H9 (cell line): ENCODE measurements at regions not wholly inside any gene's neighbourhood (a gene's known extent, or its start where the extent isn't known, plus 50 kb on each side); places are given as distances from the start of the nearest gene placed in this dataset.
A peak's percentile ranks its signal among the peaks of the same experiment; 100 is the strongest.

Experiments
- DNase-seq: peaks from one replicate; pipeline ENCODE4 v3.0.0-alpha.2; 2017
- H2AFZ ChIP-seq: one replicate; pipeline ENCODE4 v1.6.1; 2013; ENCODE audit warnings: mild to moderate bottlenecking, low read length, control low read depth, moderate library complexity
- H2AK5ac ChIP-seq: 2 replicates; pipeline ENCODE4 v1.6.1; 2013; ENCODE audit warnings: low read length, control low read depth, mixed read lengths; ENCODE audit not compliant: insufficient read length
- H2BK120ac ChIP-seq: one replicate; pipeline ENCODE4 v1.6.1; 2013; ENCODE audit warnings: low read depth, mild to moderate bottlenecking, low read length, control low read depth, inconsistent platforms; ENCODE audit not compliant: poor library complexity, severe bottlenecking
- H2BK12ac ChIP-seq: 2 replicates; pipeline ENCODE4 v1.6.1; 2013; ENCODE audit warnings: low read length, control low read depth, mixed read lengths, low read depth; ENCODE audit not compliant: insufficient read length
- H2BK15ac ChIP-seq: 2 replicates; pipeline ENCODE4 v1.6.1; 2013; ENCODE audit warnings: low read depth, low read length, control low read depth
- H2BK20ac ChIP-seq: one replicate; pipeline ENCODE4 v1.6.1; 2013; ENCODE audit warnings: low read depth, mild to moderate bottlenecking, low read length, control low read depth, inconsistent platforms; ENCODE audit not compliant: poor library complexity, severe bottlenecking
- H2BK5ac ChIP-seq: 2 replicates; pipeline ENCODE4 v1.6.1; 2013; ENCODE audit warnings: low read length, control low read depth, mixed read lengths; ENCODE audit not compliant: insufficient read length
- H3K14ac ChIP-seq: 2 replicates; pipeline ENCODE4 v1.6.1; 2013; ENCODE audit warnings: low read length, control low read depth; ENCODE audit not compliant: insufficient read depth
- H3K18ac ChIP-seq: 2 replicates; pipeline ENCODE4 v1.6.1; 2013; ENCODE audit warnings: low read depth, mild to moderate bottlenecking, mixed read lengths, low read length, control low read depth; ENCODE audit not compliant: insufficient read length
- H3K23ac ChIP-seq: 2 replicates; pipeline ENCODE4 v1.6.1; 2013; ENCODE audit warnings: low read length, control low read depth, mixed read lengths, low read depth; ENCODE audit not compliant: insufficient read length
- H3K23me2 ChIP-seq: 2 replicates; pipeline ENCODE4 v1.6.1; 2013; ENCODE audit warnings: low read depth, mild to moderate bottlenecking, mixed read lengths, low read length, control low read depth; ENCODE audit not compliant: insufficient read length, poor library complexity, severe bottlenecking
- H3K27ac ChIP-seq: 2 replicates; pipeline ENCODE4 v1.5.1; 2013; ENCODE audit warnings: low read length, control low read depth, mixed read lengths, low read depth; ENCODE audit not compliant: insufficient read length
- H3K27me3 ChIP-seq: 2 replicates; pipeline ENCODE4 v1.6.1; 2013; ENCODE audit warnings: low read length, control low read depth, inconsistent platforms; ENCODE audit not compliant: insufficient read depth
- H3K4ac ChIP-seq: 2 replicates; pipeline ENCODE4 v1.6.1; 2013; ENCODE audit warnings: low read depth, mild to moderate bottlenecking, control low read depth, inconsistent platforms, low read length, moderate library complexity
- H3K4me1 ChIP-seq: 2 replicates; pipeline ENCODE4 v1.6.1; 2013; ENCODE audit warnings: low read length, control low read depth, inconsistent platforms; ENCODE audit not compliant: insufficient read depth
- H3K4me2 ChIP-seq: 2 replicates; pipeline ENCODE4 v1.6.1; 2013; ENCODE audit warnings: low read length, control low read depth, mixed read lengths; ENCODE audit not compliant: insufficient read length, insufficient read depth
- H3K56ac ChIP-seq: 2 replicates; pipeline ENCODE4 v1.6.1; 2013; ENCODE audit warnings: low read depth, mild to moderate bottlenecking, mixed read lengths, low read length, control low read depth; ENCODE audit not compliant: insufficient read length
- H3K79me1 ChIP-seq: 2 replicates; pipeline ENCODE4 v1.6.1; 2013; ENCODE audit warnings: low read depth, mild to moderate bottlenecking, moderate library complexity, low read length, control low read depth, inconsistent platforms; ENCODE audit not compliant: insufficient read depth, poor library complexity, severe bottlenecking
- H3K79me2 ChIP-seq: 2 replicates; pipeline ENCODE4 v1.6.1; 2013; ENCODE audit warnings: low read length, control low read depth, inconsistent platforms; ENCODE audit not compliant: insufficient read depth
- H3K9ac ChIP-seq: 2 replicates; pipeline ENCODE4 v1.6.1; 2013; ENCODE audit warnings: low read length, control low read depth, mixed read lengths; ENCODE audit not compliant: insufficient read length; ENCODE audit errors: extremely low read depth
- H3K9me3 ChIP-seq: one replicate; pipeline ENCODE4 v1.6.1; 2013; ENCODE audit warnings: low read depth, low read length, inconsistent platforms; ENCODE audit not compliant: control insufficient read depth
- H3T11ph ChIP-seq: one replicate; pipeline ENCODE4 v1.6.1; 2013; ENCODE audit warnings: mild to moderate bottlenecking, low read length, control low read depth, inconsistent platforms
- H4K20me1 ChIP-seq: one replicate; pipeline ENCODE4 v1.6.1; 2013; ENCODE audit not compliant: control insufficient read depth, insufficient read length, insufficient read depth
- H4K5ac ChIP-seq: 2 replicates; pipeline ENCODE4 v1.6.1; 2013; ENCODE audit warnings: low read depth, mild to moderate bottlenecking, mixed read lengths, low read length, control low read depth; ENCODE audit not compliant: insufficient read length
- H4K8ac ChIP-seq: replicated peaks from 2 replicates; pipeline ENCODE4 v1.6.1; 2013; ENCODE audit warnings: low read length, control low read depth, mixed read lengths, low read depth; ENCODE audit not compliant: insufficient read length
- H4K91ac ChIP-seq: 2 replicates; pipeline ENCODE4 v1.6.1; 2013; ENCODE audit warnings: low read depth, mild to moderate bottlenecking, moderate library complexity, mixed read lengths, low read length, control low read depth; ENCODE audit not compliant: insufficient read length
- H3K27ac Mint-ChIP-seq, 3 experiments: 2 replicates in 2 of 3; 3 replicates in 1 of 3; pipeline ENCODE4 v1.8.0; 2020 to 2021; ENCODE audit warnings: mixed read lengths in 3 of 3, mild to moderate bottlenecking in 1 of 3, moderate library complexity in 1 of 3
- H3K27me3 Mint-ChIP-seq: 2 replicates; pipeline ENCODE4 v1.8.0; 2021; ENCODE audit warnings: low read depth, mild to moderate bottlenecking, moderate library complexity, mixed read lengths
- H3K36me3 Mint-ChIP-seq, 3 experiments: 2 replicates in 2 of 3; 3 replicates in 1 of 3; pipeline ENCODE4 v1.8.0; 2020 to 2021; ENCODE audit warnings: low read depth in 3 of 3, mixed read lengths in 3 of 3; ENCODE audit not compliant: insufficient read depth in 1 of 3
- H3K4me1 Mint-ChIP-seq, 2 experiments: 2 replicates each; pipeline ENCODE4 v1.8.0; 2020; ENCODE audit warnings: mixed read lengths in 2 of 2
- H3K4me3 Mint-ChIP-seq, 2 experiments: 2 replicates in 1 of 2; 3 replicates in 1 of 2; pipeline ENCODE4 v1.8.0; 2020 to 2021; ENCODE audit warnings: mild to moderate bottlenecking in 2 of 2, mixed read lengths in 2 of 2, moderate library complexity in 1 of 2
- H3K9me3 Mint-ChIP-seq, 2 experiments: 2 replicates in 1 of 2; 3 replicates in 1 of 2; pipeline ENCODE4 v1.8.0; 2020; ENCODE audit warnings: mild to moderate bottlenecking in 2 of 2, mixed read lengths in 2 of 2, moderate library complexity in 1 of 2
- WGBS: extraction: QIAGEN DNeasy Blood & Tissue Kit; methylation state at CpG from one replicate; pipeline ENCODE4 v1.1.7; 2013; ENCODE audit warnings: missing lambda C conversion rate, low lambda C conversion rate, mixed read lengths; ENCODE audit not compliant: insufficient read length; ENCODE audit errors: extremely low coverage; 5-methylcytosine and 5-hydroxymethylcytosine counted together
- TF ChIP-seq, protein P1 (sequence below): fragments of 200-600 bp; sonication (generic); conservative IDR thresholded peaks from 3 replicates; pipeline ENCODE4 v1.8.0; 2021; ENCODE audit warnings: antibody characterized with exemption, mild to moderate bottlenecking

DNA sequence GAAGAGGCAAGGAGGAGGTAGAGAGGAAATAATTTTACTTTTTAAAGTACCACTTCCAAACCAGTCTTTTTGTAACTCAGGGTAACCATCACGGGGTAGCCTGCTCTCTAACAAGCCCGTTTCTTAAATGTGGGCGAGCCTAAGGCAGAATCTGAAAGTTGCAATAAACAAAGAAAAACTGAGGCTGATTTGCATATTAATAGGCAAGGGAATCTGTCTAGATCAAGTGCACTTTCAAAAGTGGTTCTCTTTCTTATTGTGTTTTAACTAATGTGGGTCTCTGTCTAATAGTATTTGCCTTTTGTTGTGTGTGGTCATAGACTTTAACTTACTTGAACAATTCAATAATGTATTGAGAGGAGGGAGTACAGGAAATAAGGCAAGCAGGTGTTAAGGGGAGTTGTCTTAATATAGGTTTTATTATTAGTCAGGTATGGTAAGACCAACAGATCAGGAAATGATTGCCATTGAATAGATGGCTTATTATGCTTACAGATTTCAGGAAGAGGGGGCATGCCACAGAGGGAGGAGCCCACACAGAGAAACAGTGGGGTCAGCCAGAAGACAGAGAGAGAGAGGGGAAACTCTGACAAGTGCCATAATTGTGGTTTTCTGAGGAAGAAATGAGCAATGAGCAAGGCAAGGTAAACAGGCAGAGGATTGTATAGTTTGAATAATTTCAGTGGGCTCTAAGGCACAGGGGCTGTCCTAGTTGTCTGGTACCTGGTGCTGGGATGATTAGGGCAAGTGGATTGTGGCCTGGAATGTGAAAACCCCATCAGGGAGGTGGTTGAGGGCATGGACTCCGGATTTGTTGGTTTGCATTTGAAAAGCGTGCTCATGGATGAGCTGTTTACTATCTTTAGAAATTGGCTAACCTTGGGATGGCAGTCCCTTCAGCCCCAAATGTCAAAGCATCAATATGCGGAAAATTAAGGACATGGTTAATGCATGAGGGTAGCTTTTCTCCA lies 237.2 kb downstream of the TOX3 start:
- DNase-seq, result peak; percentile 28
- WGBS, result no CpG with 5 or more reads among the region's 6 CpGs

More for the DNA sequence above, 237.2 kb downstream of the TOX3 start:
- peaks cover 32 to 33% of the 10 kb centered on the region in 2 experiments for H3K4me1 Mint-ChIP-seq
- H3K36me3 Mint-ChIP-seq, result no peaks in the 10 kb centered on the region
- peak overlapping the region in 1 of 3 experiments; percentile 11; a peak in 1 of 7 replicates for H3K27ac Mint-ChIP-seq
- H3K9me3 Mint-ChIP-seq, result no peaks in the 10 kb centered on the region
- Histone ChIP-seq H3K9me3 (no peaks in the 10 kb centered on the region), H2BK12ac (no peak overlapping the region), H2AK5ac (no peak overlapping the region), H4K8ac (no peak overlapping the region), H4K20me1 (no peaks in the 10 kb centered on the region), H4K5ac (no peak overlapping the region), H3K23me2 (no peaks in the 10 kb centered on the region), H3K27me3 (no peaks in the 10 kb centered on the region), H2AFZ (no peak overlapping the region), H2BK15ac (no peak overlapping the region), H3K4me1 (peaks cover 12% of the 10 kb centered on the region; the same call in 1 of the 2 replicates), H2BK120ac (no peak overlapping the region), H3K79me1 (no peaks in the 10 kb centered on the region), H3K27ac (no peak overlapping the region), H3K18ac (no peak overlapping the region), H3K23ac (no peak overlapping the region), H3K4ac (no peak overlapping the region), H2BK20ac (no peak overlapping the region), H4K91ac (no peak overlapping the region), H3K56ac (no peak overlapping the region), H3K9ac (no peak overlapping the region), H2BK5ac (no peak overlapping the region), H3K4me2 (no peak overlapping the region), H3K14ac (no peak overlapping the region), H3T11ph (no peak overlapping the region), H3K79me2 (no peaks in the 10 kb centered on the region)
- H3K27me3 Mint-ChIP-seq, result no peaks in the 10 kb centered on the region
- no peak overlapping the region for H3K4me3 Mint-ChIP-seq
- TF ChIP-seq, protein P1, sequence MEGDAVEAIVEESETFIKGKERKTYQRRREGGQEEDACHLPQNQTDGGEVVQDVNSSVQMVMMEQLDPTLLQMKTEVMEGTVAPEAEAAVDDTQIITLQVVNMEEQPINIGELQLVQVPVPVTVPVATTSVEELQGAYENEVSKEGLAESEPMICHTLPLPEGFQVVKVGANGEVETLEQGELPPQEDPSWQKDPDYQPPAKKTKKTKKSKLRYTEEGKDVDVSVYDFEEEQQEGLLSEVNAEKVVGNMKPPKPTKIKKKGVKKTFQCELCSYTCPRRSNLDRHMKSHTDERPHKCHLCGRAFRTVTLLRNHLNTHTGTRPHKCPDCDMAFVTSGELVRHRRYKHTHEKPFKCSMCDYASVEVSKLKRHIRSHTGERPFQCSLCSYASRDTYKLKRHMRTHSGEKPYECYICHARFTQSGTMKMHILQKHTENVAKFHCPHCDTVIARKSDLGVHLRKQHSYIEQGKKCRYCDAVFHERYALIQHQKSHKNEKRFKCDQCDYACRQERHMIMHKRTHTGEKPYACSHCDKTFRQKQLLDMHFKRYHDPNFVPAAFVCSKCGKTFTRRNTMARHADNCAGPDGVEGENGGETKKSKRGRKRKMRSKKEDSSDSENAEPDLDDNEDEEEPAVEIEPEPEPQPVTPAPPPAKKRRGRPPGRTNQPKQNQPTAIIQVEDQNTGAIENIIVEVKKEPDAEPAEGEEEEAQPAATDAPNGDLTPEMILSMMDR, result no peak
